DOHH2 (cell line): ENCODE measurements at regions not wholly inside any gene's neighbourhood (a gene's known extent, or its start where the extent isn't known, plus 50 kb on each side); places are given as distances from the start of the nearest gene placed in this dataset.

Experiments
- H3F3A ChIP-seq: fragments of 200-600 bp; sonication (generic), shearing (Covaris generic); 2 replicates; pipeline ENCODE4 v1.6.0; 2016; ENCODE audit warnings: antibody characterized with exemption, mild to moderate bottlenecking; ENCODE audit not compliant: control insufficient read depth, insufficient read depth
- H3K27ac ChIP-seq: fragments of 200-600 bp; sonication (generic); 2 replicates; pipeline ENCODE4 v1.5.1; 2014; ENCODE audit warnings: low read depth, mild to moderate bottlenecking, low read length, moderate library complexity
- H3K27me3 ChIP-seq: fragments of 200-600 bp; sonication (generic); 2 replicates; pipeline ENCODE4 v1.6.1; 2014; ENCODE audit warnings: mild to moderate bottlenecking, low read length, mixed read lengths; ENCODE audit not compliant: control insufficient read depth
- H3K36me3 ChIP-seq: fragments of 200-600 bp; sonication (generic); 2 replicates; pipeline ENCODE4 v1.6.1; 2014; ENCODE audit warnings: mild to moderate bottlenecking, low read length, moderate library complexity, mixed read lengths; ENCODE audit not compliant: control insufficient read depth
- H3K4me1 ChIP-seq: fragments of 200-600 bp; sonication (generic); 2 replicates; pipeline ENCODE4 v1.6.1; 2014; ENCODE audit warnings: mild to moderate bottlenecking, low read length, mixed read lengths; ENCODE audit not compliant: control insufficient read depth
- H3K4me2 ChIP-seq: fragments of 200-600 bp; sonication (generic); 2 replicates; pipeline ENCODE4 v1.6.0; 2014; ENCODE audit warnings: mild to moderate bottlenecking, low read length, moderate library complexity
- H3K4me3 ChIP-seq: fragments of 200-600 bp; sonication (generic); 2 replicates; pipeline ENCODE4 v1.5.1; 2014; ENCODE audit warnings: mild to moderate bottlenecking, low read length, mixed read lengths
- H3K79me2 ChIP-seq: fragments of 200-600 bp; sonication (generic); 2 replicates; pipeline ENCODE4 v1.6.1; 2014; ENCODE audit warnings: mild to moderate bottlenecking, low read length, mixed read lengths; ENCODE audit not compliant: control insufficient read depth
- H3K9me2 ChIP-seq: fragments of 200-600 bp; sonication (generic); replicated peaks from 2 replicates; pipeline ENCODE4 v1.6.1; 2014; ENCODE audit warnings: mild to moderate bottlenecking, low read length, mixed read lengths; ENCODE audit not compliant: control insufficient read depth
- H3K9me3 ChIP-seq: fragments of 200-600 bp; sonication (generic); 2 replicates; pipeline ENCODE4 v1.6.1; 2014; ENCODE audit warnings: antibody characterized with exemption, low read length, mixed read lengths; ENCODE audit not compliant: control insufficient read depth, insufficient read depth
- H4K20me1 ChIP-seq: fragments of 200-600 bp; sonication (generic); 2 replicates; pipeline ENCODE4 v1.6.0; 2014; ENCODE audit warnings: low read depth, mild to moderate bottlenecking, antibody characterized with exemption, low read length, moderate library complexity; ENCODE audit not compliant: control insufficient read depth, insufficient read depth
- CTCF ChIP-seq: fragments of 200-600 bp; sonication (generic); IDR thresholded peaks from one replicate; pipeline ENCODE4 v1.5.1; 2014; ENCODE audit warnings: antibody characterized with exemption, mild to moderate bottlenecking, low read depth, low read length; ENCODE audit not compliant: poor library complexity, severe bottlenecking
- EZH2phosphoT487 ChIP-seq: fragments of 200-600 bp; sonication (generic); IDR thresholded peaks from 2 replicates; pipeline ENCODE4 v1.6.1; 2017; ENCODE audit warnings: borderline replicate concordance, mild to moderate bottlenecking, antibody characterized with exemption, low read length, moderate library complexity, mixed read lengths

DNA sequence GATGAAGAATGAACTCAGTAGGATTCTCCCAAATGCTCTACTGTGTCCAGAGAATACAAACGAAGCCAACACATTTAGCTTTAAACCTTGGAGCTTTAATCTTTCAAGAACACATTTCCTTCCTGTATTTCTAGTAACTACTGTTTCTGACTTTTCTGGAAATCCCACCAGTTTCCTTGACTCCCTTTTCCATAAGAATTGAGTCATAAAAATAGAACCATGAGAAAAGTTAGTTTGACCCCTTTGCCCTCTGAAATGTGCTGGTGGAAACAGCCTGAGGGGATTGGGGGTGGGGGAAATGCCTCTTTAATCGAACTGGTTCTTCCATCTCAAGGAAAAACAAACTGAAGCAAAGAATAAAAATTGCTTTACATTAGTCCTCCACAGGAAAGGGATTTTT lies 123.9 kb downstream of the TMEM17 start:
- no peaks in the 10 kb centered on the region for H3K4me1 ChIP-seq
- H3K9me2 ChIP-seq: no peaks in the 10 kb centered on the region
- peaks cover 9% of the 10 kb centered on the region; the same call in 1 of the 2 replicates for H3K9me3 ChIP-seq
- H3K4me3 ChIP-seq: no peak overlapping the region
- no peak for TF ChIP-seq EZH2phosphoT487
- TF ChIP-seq CTCF: no peak
- no peaks in the 10 kb centered on the region for H3K27me3 ChIP-seq
- no peaks in the 10 kb centered on the region for H3K36me3 ChIP-seq
- no peaks in the 10 kb centered on the region for H3K79me2 ChIP-seq
- no peak overlapping the region for H3K27ac ChIP-seq
- H4K20me1 ChIP-seq: no peaks in the 10 kb centered on the region
- no peak overlapping the region for H3K4me2 ChIP-seq
- no peaks in the 10 kb centered on the region for H3F3A ChIP-seq

GRCh38 chr2:62381656-62382055 lies 124.3 kb downstream of the TMEM17 start:
- Histone ChIP-seq H4K20me1 (no peaks in the 10 kb centered on the region), H3K27me3 (no peaks in the 10 kb centered on the region), H3K9me3 (peaks cover 8% of the 10 kb centered on the region; the same call in 1 of the 2 replicates), H3K9me2 (no peaks in the 10 kb centered on the region), H3K4me3 (no peak overlapping the region), H3K4me1 (no peaks in the 10 kb centered on the region), H3K27ac (no peak overlapping the region), H3F3A (no peaks in the 10 kb centered on the region), H3K4me2 (no peak overlapping the region), H3K36me3 (no peaks in the 10 kb centered on the region), H3K79me2 (no peaks in the 10 kb centered on the region)
- TF ChIP-seq CTCF: no peak
- TF ChIP-seq EZH2phosphoT487: no peak

GRCh38 chr2:62379566-62379965 lies 126.4 kb downstream of the TMEM17 start:
- H3K79me2 ChIP-seq: no peaks in the 10 kb centered on the region
- no peaks in the 10 kb centered on the region for H3K27me3 ChIP-seq
- no peaks in the 10 kb centered on the region for H3K36me3 ChIP-seq
- TF ChIP-seq CTCF (no peak), EZH2phosphoT487 (no peak)
- H3K4me3 ChIP-seq: no peak overlapping the region
- no peaks in the 10 kb centered on the region for H3K9me3 ChIP-seq
- no peaks in the 10 kb centered on the region for H3F3A ChIP-seq
- H4K20me1 ChIP-seq: no peaks in the 10 kb centered on the region
- no peak overlapping the region for H3K27ac ChIP-seq
- no peaks in the 10 kb centered on the region for H3K9me2 ChIP-seq
- H3K4me2 ChIP-seq: no peak overlapping the region
- no peaks in the 10 kb centered on the region for H3K4me1 ChIP-seq

GRCh38 chr2:62375113-62375420 lies 130.9 kb downstream of the TMEM17 start:
- peaks cover 6% of the 10 kb centered on the region; the same call in 1 of the 2 replicates for H3K9me3 ChIP-seq
- H3K9me2 ChIP-seq: no peaks in the 10 kb centered on the region
- no peaks in the 10 kb centered on the region for H3F3A ChIP-seq
- no peaks in the 10 kb centered on the region for H3K36me3 ChIP-seq
- no peaks in the 10 kb centered on the region for H3K27me3 ChIP-seq
- TF ChIP-seq EZH2phosphoT487: no peak
- no peak for TF ChIP-seq CTCF
- no peaks in the 10 kb centered on the region for H4K20me1 ChIP-seq
- H3K4me3 ChIP-seq: no peak overlapping the region
- H3K79me2 ChIP-seq: no peaks in the 10 kb centered on the region
- H3K4me1 ChIP-seq: no peaks in the 10 kb centered on the region
- H3K4me2 ChIP-seq: no peak overlapping the region
- H3K27ac ChIP-seq: no peak overlapping the region
